ENCODE measurements at regions not wholly inside any gene's neighbourhood (a gene's known extent, or its start where the extent isn't known, plus 50 kb on each side); places are given as distances from the start of the nearest gene placed in this dataset.
"Not testable (repeated sequence)": the region's sequence is repeated elsewhere in the genome, so short reads cannot be mapped to it uniquely, and the experiment has no call there.

DNA sequence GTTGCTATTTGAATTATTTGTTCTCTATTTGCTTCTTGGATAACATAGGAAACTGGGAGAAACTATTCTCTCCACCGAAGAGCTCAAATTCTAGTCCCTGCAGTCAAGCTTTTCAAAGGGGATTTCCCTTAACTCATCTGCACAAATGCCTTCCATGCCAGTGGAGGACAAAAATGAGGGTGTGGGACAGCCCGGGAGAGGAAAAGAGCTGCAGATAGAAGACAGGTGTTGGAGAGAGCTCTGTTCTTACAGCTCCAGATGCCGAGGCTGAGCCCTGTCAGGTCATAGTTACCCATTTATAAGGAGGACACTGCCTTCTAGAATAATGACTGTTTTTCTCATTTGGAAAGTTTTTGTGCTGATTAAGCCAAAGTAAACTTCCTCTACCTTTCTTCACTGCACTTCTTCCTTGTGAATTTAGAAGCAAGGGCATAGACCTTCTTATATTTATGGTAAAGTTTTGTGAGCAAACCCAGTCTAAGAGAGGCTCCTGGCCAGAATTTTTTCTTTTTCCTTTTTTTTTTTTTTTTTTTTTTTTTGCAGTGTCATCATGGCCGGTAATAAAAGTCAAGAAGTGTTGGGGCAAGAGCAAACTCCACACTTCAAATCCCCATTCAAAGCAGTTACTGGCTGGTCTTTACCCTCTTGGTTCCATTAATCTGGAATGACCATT is 177.2 kb downstream of the ABCC12 start:
- Mint-ChIP-seq H3K4me3 (no peak overlapping the region), H3K4me1 (ENCODE audit: low read depth) (no peaks in the 10 kb centered on the region), H3K36me3 (ENCODE audit: insufficient read depth) (no peaks in the 10 kb centered on the region), H3K27me3 (ENCODE audit: low read depth) (peaks cover 4% of the 10 kb centered on the region), H3K9me3 (no peaks in the 10 kb centered on the region)
- DNase-seq (no peak), ATAC-seq (no peak)

GRCh38 chr16:47977802-47978201 is 178.0 kb downstream of the ABCC12 start:
- H3K4me3 Mint-ChIP-seq = no peak overlapping the region
- no peaks in the 10 kb centered on the region for H3K9me3 Mint-ChIP-seq
- H3K4me1 Mint-ChIP-seq (ENCODE audit: low read depth) = no peaks in the 10 kb centered on the region
- no peaks in the 10 kb centered on the region for H3K36me3 Mint-ChIP-seq (ENCODE audit: insufficient read depth)
- H3K27me3 Mint-ChIP-seq (ENCODE audit: low read depth) = peaks cover 4% of the 10 kb centered on the region
- ATAC-seq (no peak), DNase-seq (no peak)

DNA sequence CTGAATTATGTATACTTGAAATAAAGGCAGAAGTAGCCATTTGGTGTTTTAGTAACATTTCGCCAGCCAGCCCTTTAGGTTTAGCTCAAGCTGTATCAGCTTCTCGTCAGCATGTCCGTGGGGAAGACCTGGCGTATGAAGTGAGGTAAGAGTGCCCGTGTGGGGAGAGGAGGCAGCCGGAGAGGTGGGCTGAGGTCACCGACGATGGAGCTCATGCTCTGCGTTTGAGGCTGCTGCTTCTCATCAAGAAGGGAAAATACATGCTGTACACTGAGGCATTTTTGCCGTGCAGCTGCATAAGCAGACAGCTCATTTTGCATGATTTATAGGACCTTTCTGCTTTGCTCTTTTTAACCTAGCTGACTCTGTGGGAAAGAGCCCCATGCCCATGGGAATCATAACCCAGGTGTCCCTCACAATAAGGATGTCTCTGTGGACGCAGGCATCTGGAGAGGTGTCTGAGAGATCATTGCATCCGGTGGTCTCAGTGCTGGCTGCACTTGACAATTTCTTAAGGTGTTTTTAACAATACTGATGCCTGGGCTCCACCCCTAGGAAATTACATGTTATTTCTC is 179.1 kb downstream of the ABCC12 start:
- Mint-ChIP-seq H3K9me3 (no peaks in the 10 kb centered on the region), H3K4me3 (no peak overlapping the region), H3K4me1 (ENCODE audit: low read depth) (no peaks in the 10 kb centered on the region), H3K36me3 (ENCODE audit: insufficient read depth) (no peaks in the 10 kb centered on the region), H3K27me3 (ENCODE audit: low read depth) (peaks cover 4% of the 10 kb centered on the region)
- ATAC-seq = no peak
- DNase-seq = no peak

DNA sequence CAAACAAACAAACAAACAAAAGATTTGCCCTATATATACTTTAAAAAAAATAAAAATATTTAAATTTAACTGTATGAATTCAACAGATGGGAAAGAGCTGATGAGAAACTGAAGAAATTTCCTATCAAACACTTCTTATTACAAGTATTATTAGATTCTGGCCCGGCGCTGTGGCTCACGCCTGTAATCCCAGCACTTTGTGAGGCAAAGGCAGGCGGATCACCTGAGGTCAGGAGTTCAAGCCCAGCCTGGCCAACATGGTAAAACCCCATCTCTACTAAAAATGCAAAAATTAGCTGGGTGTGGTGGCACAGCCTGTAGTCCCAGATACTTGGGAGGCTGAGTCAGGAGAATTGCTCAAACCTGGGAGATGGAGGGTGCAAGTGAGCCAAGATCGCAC is 180.8 kb downstream of the ABCC12 start:
- ATAC-seq; DNase-seq; H3K4me1 Mint-ChIP-seq (ENCODE audit: low read depth); H3K9me3 Mint-ChIP-seq; H3K4me3 Mint-ChIP-seq; H3K36me3 Mint-ChIP-seq (ENCODE audit: insufficient read depth); H3K27me3 Mint-ChIP-seq (ENCODE audit: low read depth): not testable (repeated sequence)

GRCh38 chr16:47973552-47973951 is 182.2 kb downstream of the ABCC12 start:
- no peak overlapping the region for H3K4me3 Mint-ChIP-seq
- H3K36me3 Mint-ChIP-seq (ENCODE audit: insufficient read depth) = no peaks in the 10 kb centered on the region
- no peaks in the 10 kb centered on the region for H3K4me1 Mint-ChIP-seq (ENCODE audit: low read depth)
- H3K9me3 Mint-ChIP-seq = peaks cover 4% of the 10 kb centered on the region
- DNase-seq = no peak
- no peak for ATAC-seq
- no peaks in the 10 kb centered on the region for H3K27me3 Mint-ChIP-seq (ENCODE audit: low read depth)

DNA sequence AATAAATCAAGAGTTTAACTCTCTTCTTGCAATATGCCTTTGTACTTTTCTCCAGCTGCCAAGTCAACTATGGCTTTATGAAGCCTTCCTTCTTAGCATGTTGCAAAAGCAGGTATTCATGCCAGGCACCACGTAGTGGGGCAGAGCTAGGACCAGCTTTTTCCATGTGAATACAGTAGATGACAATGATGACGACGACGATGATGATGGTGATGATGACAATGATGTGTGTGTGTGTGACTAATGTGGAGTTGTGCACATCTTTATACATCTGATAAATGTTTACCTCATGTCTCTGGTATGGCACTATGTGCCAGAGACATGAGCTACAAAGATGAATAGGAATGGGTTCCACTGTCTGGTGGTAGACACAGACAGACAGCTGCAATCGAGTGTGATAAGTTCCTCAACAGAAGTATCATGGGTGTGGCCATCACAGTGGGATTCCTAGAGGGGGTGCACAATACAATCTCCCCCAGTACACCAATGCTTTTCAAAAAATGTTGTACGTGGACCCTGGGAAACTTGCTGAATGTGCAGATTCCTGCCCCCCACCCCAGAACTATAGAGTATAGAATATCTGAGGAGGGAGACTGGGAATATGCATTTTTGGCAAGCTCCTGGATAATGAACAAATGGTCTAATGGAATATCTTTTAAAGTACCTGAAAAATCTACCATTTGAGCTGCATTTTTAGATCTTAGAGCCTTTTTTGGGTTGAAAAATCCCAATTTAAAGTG is 183.4 kb downstream of the ABCC12 start:
- Mint-ChIP-seq H3K4me3 (no peak overlapping the region), H3K27me3 (ENCODE audit: low read depth) (no peaks in the 10 kb centered on the region), H3K36me3 (ENCODE audit: insufficient read depth) (no peaks in the 10 kb centered on the region), H3K4me1 (ENCODE audit: low read depth) (no peaks in the 10 kb centered on the region), H3K9me3 (peaks cover 4% of the 10 kb centered on the region)
- DNase-seq = no peak
- ATAC-seq = no peak

DNA sequence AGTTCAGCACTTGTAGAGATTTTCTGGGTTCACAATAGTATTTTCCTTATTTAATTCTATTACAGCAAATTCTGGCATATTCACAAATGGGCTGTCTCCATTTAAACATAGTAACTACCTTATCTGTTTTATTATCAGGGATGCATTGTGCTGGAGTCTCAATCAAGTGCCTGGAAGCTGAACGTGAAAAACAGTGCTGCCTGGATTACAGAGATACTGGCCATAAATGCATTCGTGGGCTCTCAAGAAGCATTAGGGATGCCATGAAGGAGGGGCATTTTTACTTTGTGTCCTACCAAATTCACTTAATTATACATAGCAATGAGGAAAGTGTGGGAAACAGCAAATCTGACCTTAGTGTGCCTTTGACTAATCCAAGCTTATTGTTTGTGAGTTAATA is 184.6 kb downstream of the ABCC12 start:
- Mint-ChIP-seq H3K4me3 (no peak overlapping the region), H3K36me3 (ENCODE audit: insufficient read depth) (no peaks in the 10 kb centered on the region), H3K27me3 (ENCODE audit: low read depth) (no peaks in the 10 kb centered on the region), H3K9me3 (peaks cover 4% of the 10 kb centered on the region), H3K4me1 (ENCODE audit: low read depth) (no peaks in the 10 kb centered on the region)
- ATAC-seq (no peak), DNase-seq (no peak)

- DNase-seq (no peak), ATAC-seq (no peak)
- Mint-ChIP-seq H3K4me1 (ENCODE audit: low read depth) (no peaks in the 10 kb centered on the region), H3K4me3 (no peak overlapping the region), H3K9me3 (peaks cover 4% of the 10 kb centered on the region), H3K27me3 (ENCODE audit: low read depth) (peaks cover 3% of the 10 kb centered on the region), H3K36me3 (ENCODE audit: insufficient read depth) (no peaks in the 10 kb centered on the region)
These were observed 185.4 kb downstream of the ABCC12 start for GRCh38 chr16:47970291-47970931.

DNA sequence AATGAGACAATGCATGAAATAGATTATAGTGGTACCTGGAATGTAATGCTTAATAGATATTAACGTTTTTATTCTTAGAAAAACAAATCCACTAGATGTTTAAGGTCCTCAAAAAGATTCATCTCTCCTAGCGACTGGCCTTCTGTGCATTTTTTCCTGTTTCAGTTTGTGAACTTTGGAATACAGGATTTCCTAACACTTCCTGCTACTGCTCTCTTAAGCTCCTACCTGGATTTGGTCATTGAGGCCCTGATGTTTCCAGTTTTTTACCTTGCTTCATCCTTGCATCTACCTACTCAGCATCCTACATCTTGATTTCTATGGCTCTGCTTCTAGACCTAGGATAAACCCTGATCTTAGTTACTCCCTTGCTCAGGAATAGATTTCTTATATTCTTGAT is 188.4 kb downstream of the ABCC12 start:
- no peak for ATAC-seq

GRCh38 chr16:47966325-47966724 is 189.5 kb downstream of the ABCC12 start:
- H3K4me3 Mint-ChIP-seq = no peak overlapping the region
- no peak for DNase-seq

More for the DNA sequence above, 188.4 kb downstream of the ABCC12 start:
- Mint-ChIP-seq H3K9me3 (peaks cover 4% of the 10 kb centered on the region), H3K36me3 (ENCODE audit: insufficient read depth) (no peaks in the 10 kb centered on the region), H3K4me1 (ENCODE audit: low read depth) (no peaks in the 10 kb centered on the region), H3K27me3 (ENCODE audit: low read depth) (peaks cover 3% of the 10 kb centered on the region), H3K4me3 (no peak overlapping the region)
- DNase-seq = no peak

GRCh38 chr16:47965439-47965838 is 190.4 kb downstream of the ABCC12 start:
- Mint-ChIP-seq H3K27me3 (ENCODE audit: low read depth) (peaks cover 5% of the 10 kb centered on the region), H3K36me3 (ENCODE audit: insufficient read depth) (no peaks in the 10 kb centered on the region), H3K4me3 (no peak overlapping the region), H3K9me3 (peaks cover 3% of the 10 kb centered on the region), H3K4me1 (ENCODE audit: low read depth) (no peaks in the 10 kb centered on the region)
- ATAC-seq (no peak), DNase-seq (no peak)

More at GRCh38 chr16:47966325-47966724, 189.5 kb downstream of the ABCC12 start:
- peaks cover 3% of the 10 kb centered on the region for H3K27me3 Mint-ChIP-seq (ENCODE audit: low read depth)
- ATAC-seq = no peak
- H3K36me3 Mint-ChIP-seq (ENCODE audit: insufficient read depth) = no peaks in the 10 kb centered on the region
- H3K9me3 Mint-ChIP-seq = peaks cover 4% of the 10 kb centered on the region
- H3K4me1 Mint-ChIP-seq (ENCODE audit: low read depth) = no peaks in the 10 kb centered on the region

GRCh38 chr16:47958726-47959125 is 197.1 kb downstream of the ABCC12 start:
- no peak for ATAC-seq
- no peak overlapping the region for H3K4me3 Mint-ChIP-seq

DNA sequence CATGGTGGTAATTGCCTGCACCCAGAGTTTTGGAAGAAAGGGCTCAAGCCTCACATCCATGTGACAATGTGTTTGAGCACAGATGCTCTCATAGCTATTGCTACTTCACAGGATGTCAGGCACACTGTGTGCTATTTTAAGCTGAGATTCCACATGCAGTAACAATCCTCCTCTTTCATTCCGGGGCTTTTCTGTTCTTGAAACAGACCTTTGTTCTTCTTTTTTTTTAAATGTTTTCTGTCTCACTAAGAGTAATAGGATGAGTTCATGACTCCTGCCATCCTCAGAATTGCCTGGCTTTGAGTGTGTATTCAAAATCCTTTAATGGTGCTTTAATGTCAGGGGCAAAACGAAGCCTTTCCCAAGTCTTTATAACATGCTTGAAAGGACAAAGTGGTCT is 198.9 kb downstream of the ABCC12 start:
- ATAC-seq = no peak
- Mint-ChIP-seq H3K27me3 (ENCODE audit: low read depth) (peaks cover 5% of the 10 kb centered on the region), H3K9me3 (no peaks in the 10 kb centered on the region), H3K36me3 (ENCODE audit: insufficient read depth) (no peaks in the 10 kb centered on the region), H3K4me3 (no peak overlapping the region), H3K4me1 (ENCODE audit: low read depth) (no peaks in the 10 kb centered on the region)
- no peak for DNase-seq

More at GRCh38 chr16:47958726-47959125, 197.1 kb downstream of the ABCC12 start:
- Mint-ChIP-seq H3K4me1 (ENCODE audit: low read depth) (no peaks in the 10 kb centered on the region), H3K9me3 (no peaks in the 10 kb centered on the region), H3K36me3 (ENCODE audit: insufficient read depth) (no peaks in the 10 kb centered on the region), H3K27me3 (ENCODE audit: low read depth) (peaks cover 5% of the 10 kb centered on the region)
- no peak for DNase-seq

GRCh38 chr16:47949714-47950113 is 206.1 kb downstream of the ABCC12 start:
- H3K27me3 Mint-ChIP-seq (ENCODE audit: low read depth) = peaks cover 8% of the 10 kb centered on the region
- no peak for ATAC-seq
- no peaks in the 10 kb centered on the region for H3K9me3 Mint-ChIP-seq
- no peak for DNase-seq
- H3K36me3 Mint-ChIP-seq (ENCODE audit: insufficient read depth) = no peaks in the 10 kb centered on the region
- H3K4me1 Mint-ChIP-seq (ENCODE audit: low read depth) = no peaks in the 10 kb centered on the region
- no peak overlapping the region for H3K4me3 Mint-ChIP-seq
